Endodermal cell (in vitro differentiated cells): ENCODE measurements at regions not wholly inside any gene's neighbourhood (a gene's known extent, or its start where the extent isn't known, plus 50 kb on each side); places are given as distances from the start of the nearest gene placed in this dataset.

Experiments used
- DNase-seq: peaks from one replicate; pipeline ENCODE4 v3.0.0-alpha.2; 2017
- H3K27ac ChIP-seq: 2 replicates; pipeline ENCODE4 v1.5.1; 2013; ENCODE audit warnings: mild to moderate bottlenecking, low read depth, low read length, moderate library complexity
- H3K27me3 ChIP-seq: 2 replicates; pipeline ENCODE4 v1.6.1; 2013; ENCODE audit warnings: mild to moderate bottlenecking, low read length, moderate library complexity; ENCODE audit not compliant: insufficient read depth, control insufficient read depth, poor library complexity, severe bottlenecking
- H3K36me3 ChIP-seq: 2 replicates; pipeline ENCODE4 v1.7.0; 2013; ENCODE audit warnings: mild to moderate bottlenecking, low read length, moderate library complexity; ENCODE audit not compliant: control insufficient read depth, insufficient read depth
- H3K4me1 ChIP-seq: one replicate; pipeline ENCODE4 v1.7.0; 2013; ENCODE audit warnings: low read length; ENCODE audit not compliant: control insufficient read depth, insufficient read depth
- H3K4me3 ChIP-seq: 2 replicates; pipeline ENCODE4 v1.5.1; 2013; ENCODE audit warnings: mild to moderate bottlenecking, low read length, moderate library complexity
- H3K9ac ChIP-seq: 2 replicates; pipeline ENCODE4 v1.6.1; 2013; ENCODE audit warnings: mild to moderate bottlenecking, low read length, moderate library complexity; ENCODE audit not compliant: poor library complexity, severe bottlenecking; ENCODE audit errors: extremely low read depth
- H3K9me3 ChIP-seq: 2 replicates; pipeline ENCODE4 v1.6.1; 2013; ENCODE audit warnings: mild to moderate bottlenecking, low read length, moderate library complexity; ENCODE audit not compliant: control insufficient read depth
- H3K27ac Mint-ChIP-seq: 2 replicates; pipeline ENCODE4 v1.8.0; 2020; ENCODE audit warnings: mixed read lengths
- H3K27me3 Mint-ChIP-seq: 2 replicates; pipeline ENCODE4 v1.8.0; 2021; ENCODE audit warnings: mild to moderate bottlenecking, mixed read lengths; ENCODE audit not compliant: insufficient read depth
- H3K36me3 Mint-ChIP-seq: 2 replicates; pipeline ENCODE4 v1.8.0; 2020; ENCODE audit warnings: low read depth, mixed read lengths
- H3K4me1 Mint-ChIP-seq: 2 replicates; pipeline ENCODE4 v1.8.0; 2020; ENCODE audit warnings: mixed read lengths
- H3K4me3 Mint-ChIP-seq: 2 replicates; pipeline ENCODE4 v1.8.0; 2020; ENCODE audit warnings: mild to moderate bottlenecking, moderate library complexity, mixed read lengths
- H3K9me3 Mint-ChIP-seq: 2 replicates; pipeline ENCODE4 v1.8.0; 2020; ENCODE audit warnings: mild to moderate bottlenecking, mixed read lengths
- CTCF ChIP-seq: fragments of 200-600 bp; sonication (generic); conservative IDR thresholded peaks from 2 replicates; pipeline ENCODE4 v1.5.0; 2021; ENCODE audit warnings: antibody characterized with exemption, mild to moderate bottlenecking
- WGBS, 2 experiments: methylation state at CpG; one replicate each; pipeline versions ENCODE4 v1.1.5 to v1.1.7; 2013; ENCODE audit warnings: missing lambda C conversion rate in 2 of 2, mixed read lengths in 1 of 2; ENCODE audit not compliant: insufficient coverage in 1 of 2, insufficient read length in 1 of 2; 5-methylcytosine and 5-hydroxymethylcytosine counted together

GRCh38 chr2:65532937-65533336, 100.5 kb upstream of the SPRED2 start:
- H3K36me3 ChIP-seq = no peaks in the 10 kb centered on the region
- H3K9ac ChIP-seq = no peak overlapping the region
- peaks cover 9% of the 10 kb centered on the region for H3K4me1 ChIP-seq
- no peaks in the 10 kb centered on the region for H3K36me3 Mint-ChIP-seq
- peaks cover 10% of the 10 kb centered on the region for H3K27me3 Mint-ChIP-seq
- H3K4me3 Mint-ChIP-seq = no peak overlapping the region
- no peak for TF ChIP-seq CTCF
- DNase-seq = no peak
- WGBS, 2 experiments = 90 to 93% methylated on average over 4 of the region's 4 CpGs
- no peaks in the 10 kb centered on the region for H3K9me3 ChIP-seq
- H3K4me3 ChIP-seq = no peak overlapping the region
- H3K27ac ChIP-seq = no peak overlapping the region
- H3K27me3 ChIP-seq = no peaks in the 10 kb centered on the region
- peaks cover 13% of the 10 kb centered on the region for H3K4me1 Mint-ChIP-seq
- H3K27ac Mint-ChIP-seq = no peak overlapping the region
- H3K9me3 Mint-ChIP-seq = no peaks in the 10 kb centered on the region

GRCh38 chr2:65532326-65532725, 99.9 kb upstream of the SPRED2 start:
- no peak for TF ChIP-seq CTCF
- Histone ChIP-seq H3K4me1 (peaks cover 10% of the 10 kb centered on the region), H3K27me3 (no peaks in the 10 kb centered on the region), H3K9ac (no peak overlapping the region), H3K27ac (no peak overlapping the region), H3K9me3 (no peaks in the 10 kb centered on the region), H3K36me3 (no peaks in the 10 kb centered on the region), H3K4me3 (no peak overlapping the region)
- no peak overlapping the region for H3K27ac Mint-ChIP-seq
- H3K27me3 Mint-ChIP-seq = peaks cover 10% of the 10 kb centered on the region
- no peak overlapping the region for H3K4me3 Mint-ChIP-seq
- WGBS, 2 experiments = 95 to 97% methylated on average over 3 of the region's 3 CpGs
- no peaks in the 10 kb centered on the region for H3K9me3 Mint-ChIP-seq
- DNase-seq = no peak
- no peaks in the 10 kb centered on the region for H3K36me3 Mint-ChIP-seq
- peaks cover 19% of the 10 kb centered on the region for H3K4me1 Mint-ChIP-seq

GRCh38 chr2:65530547-65531320, 98.3 kb upstream of the SPRED2 start:
- Histone ChIP-seq H3K4me3 (no peak overlapping the region), H3K4me1 (peaks cover 10% of the 10 kb centered on the region), H3K9me3 (no peaks in the 10 kb centered on the region), H3K9ac (no peak overlapping the region), H3K36me3 (no peaks in the 10 kb centered on the region), H3K27me3 (no peaks in the 10 kb centered on the region), H3K27ac (no peak overlapping the region)
- TF ChIP-seq CTCF = no peak
- Mint-ChIP-seq H3K36me3 (no peaks in the 10 kb centered on the region), H3K9me3 (no peaks in the 10 kb centered on the region), H3K4me3 (no peak overlapping the region), H3K4me1 (peaks cover 24% of the 10 kb centered on the region), H3K27me3 (peaks cover 10% of the 10 kb centered on the region), H3K27ac (no peak overlapping the region)
- WGBS, 2 experiments = 92 to 95% methylated on average over 4 to 5 of the region's 5 CpGs
- no peak for DNase-seq
